Transverse colon (tissue), 4 donors: ENCODE measurements at regions not wholly inside any gene's neighbourhood (a gene's known extent, or its start where the extent isn't known, plus 50 kb on each side); places are given as distances from the start of the nearest gene placed in this dataset.

Source experiments
- CTCF ChIP-seq, 5 experiments: fragments of 200-600 bp in 3 of 5; fragments of 450-650 bp in 2 of 5; sonication (generic) in 3 of 5; IDR thresholded peaks; 1 replicate in 2 of 5; 2 replicates in 3 of 5; pipeline ENCODE4 v1.5.1; 2016 to 2017; ENCODE audit warnings: antibody characterized with exemption in 5 of 5, inconsistent platforms in 3 of 5, mild to moderate bottlenecking in 2 of 5, moderate library complexity in 1 of 5
- EP300 ChIP-seq: sonication (generic); formaldehyde crosslinking; IDR thresholded peaks from one replicate; pipeline ENCODE4 v1.6.1; 2017; ENCODE audit warnings: antibody characterized with exemption, low read depth
- POLR2A ChIP-seq: fragments of 450-650 bp; IDR thresholded peaks from one replicate; pipeline ENCODE4 v1.6.1; 2016; ENCODE audit warnings: antibody characterized with exemption, mild to moderate bottlenecking, moderate library complexity
- POLR2AphosphoS5 ChIP-seq, 3 donors: sonication (generic); formaldehyde crosslinking; IDR thresholded peaks; one replicate each; pipeline ENCODE4 v1.6.1; 2016; ENCODE audit warnings: antibody characterized with exemption in 3 of 3

GRCh38 chr6:144519426-144519825, 234.3 kb downstream of the UTRN start:
- TF ChIP-seq CTCF (IDR thresholded peaks at IDR 0.05) (no peak), POLR2A (no peak), EP300 (no peak), POLR2AphosphoS5 (IDR thresholded peaks at IDR 0.05) (no peak)
